Stimulated activated CD8-positive, alpha-beta memory T cell treated with anti-CD3 and anti-CD28 coated beads, Interleukin-2, amount 100 ng/mL, for 1 hour (primary cell): ENCODE measurements at regions not wholly inside any gene's neighbourhood (a gene's known extent, or its start where the extent isn't known, plus 50 kb on each side); places are given as distances from the start of the nearest gene placed in this dataset.

Experiments used
- DNase-seq, 2 donors: peaks; one replicate each; pipeline ENCODE4 v3.0.0-alpha.2; 2020; ENCODE audit warnings: low read depth in 2 of 2

DNA sequence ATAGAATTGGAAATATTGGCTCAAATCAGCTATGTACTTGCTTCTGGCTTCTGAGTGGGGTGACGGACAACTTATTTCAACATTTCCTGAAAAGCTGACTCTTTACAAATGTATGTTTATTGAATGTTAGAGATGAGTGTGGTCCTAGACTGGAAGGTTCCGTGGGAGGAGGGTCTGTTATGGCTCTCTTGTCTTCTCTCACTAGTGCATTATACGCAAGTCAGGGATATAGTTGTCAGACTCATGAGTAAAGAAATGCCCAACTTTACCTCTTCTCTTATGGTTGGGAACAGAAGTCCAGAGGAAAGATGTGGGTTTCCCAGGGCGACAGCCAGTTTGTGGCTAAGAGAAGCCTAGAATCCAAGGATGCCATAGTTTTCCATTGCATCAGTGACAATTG lies 839.3 kb upstream of the WWC1 start:
- DNase-seq, result no peak

GRCh38 chr5:167453246-167454030 lies 838.0 kb upstream of the WWC1 start:
- no peak for DNase-seq

DNA sequence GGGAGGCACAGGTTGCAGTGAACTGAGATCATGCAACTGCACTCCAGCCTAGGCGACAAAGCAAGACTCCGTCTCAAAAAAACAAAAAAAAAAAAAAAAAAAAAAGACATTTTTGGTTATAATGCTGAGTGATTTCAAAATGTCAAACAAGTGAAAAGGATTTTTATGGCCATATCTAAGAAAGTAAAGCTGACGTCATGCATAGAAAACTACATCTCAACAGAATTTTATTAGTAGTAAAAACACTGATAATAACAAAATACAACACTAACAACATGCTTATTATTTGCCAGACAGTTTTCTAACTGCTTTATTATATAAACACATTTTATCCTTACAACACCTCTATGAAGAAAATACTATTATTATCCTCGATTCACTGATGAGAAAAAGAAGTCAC lies 833.0 kb upstream of the WWC1 start:
- DNase-seq, result no peak

GRCh38 chr5:167460449-167461020 lies 830.9 kb upstream of the WWC1 start:
- DNase-seq, result no peak

DNA sequence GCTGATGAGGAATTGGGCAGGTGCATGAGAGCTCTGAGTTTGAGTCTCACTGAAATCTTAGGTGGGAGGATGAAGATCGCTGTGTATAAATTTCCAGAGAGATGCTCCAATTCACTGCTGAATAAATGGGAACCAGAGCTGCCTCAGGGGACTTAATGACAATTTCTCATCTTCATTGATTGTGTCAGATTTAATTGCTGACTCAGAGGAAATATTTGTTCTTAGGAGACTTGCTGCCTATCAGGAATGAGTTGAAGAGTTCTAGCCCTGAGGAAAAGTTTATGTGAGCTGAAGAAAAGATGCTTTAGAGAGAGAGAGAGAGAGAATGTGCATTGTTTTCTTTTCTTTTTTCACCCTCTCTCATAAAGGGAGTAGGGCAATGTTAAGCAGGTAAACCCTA lies 827.5 kb upstream of the WWC1 start:
- DNase-seq, result no peak

DNA sequence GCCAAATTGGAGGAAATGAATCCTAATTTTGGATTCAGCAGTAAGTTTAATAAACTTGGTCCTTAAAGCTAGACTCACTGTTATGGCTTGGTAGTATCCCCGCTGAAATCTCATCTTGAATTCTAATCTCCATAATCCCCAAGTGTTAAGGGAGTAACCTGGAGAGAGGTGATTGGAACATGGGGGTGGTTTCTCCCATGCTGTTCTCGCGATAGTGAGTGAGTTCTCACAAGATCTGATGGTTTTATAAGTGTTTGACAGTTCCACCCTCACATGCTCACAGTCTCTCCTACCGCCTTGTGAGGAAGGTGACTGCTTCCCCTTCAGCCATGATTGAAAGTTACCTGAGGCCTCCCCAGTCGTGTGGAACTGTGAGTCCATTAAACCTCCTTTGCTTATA lies 824.5 kb upstream of the WWC1 start:
- DNase-seq, result no peak

GRCh38 chr5:167472566-167473108 lies 818.8 kb upstream of the WWC1 start:
- DNase-seq, result no peak

- no peak for DNase-seq
These were observed 813.3 kb upstream of the WWC1 start for GRCh38 chr5:167478188-167478587.

- no peak for DNase-seq
These were observed 811.7 kb upstream of the WWC1 start for GRCh38 chr5:167479779-167480178.

GRCh38 chr5:167481345-167481744 lies 810.1 kb upstream of the WWC1 start:
- no peak for DNase-seq

- DNase-seq, result no peak
These were observed 808.9 kb upstream of the WWC1 start for GRCh38 chr5:167482555-167482954.

DNA sequence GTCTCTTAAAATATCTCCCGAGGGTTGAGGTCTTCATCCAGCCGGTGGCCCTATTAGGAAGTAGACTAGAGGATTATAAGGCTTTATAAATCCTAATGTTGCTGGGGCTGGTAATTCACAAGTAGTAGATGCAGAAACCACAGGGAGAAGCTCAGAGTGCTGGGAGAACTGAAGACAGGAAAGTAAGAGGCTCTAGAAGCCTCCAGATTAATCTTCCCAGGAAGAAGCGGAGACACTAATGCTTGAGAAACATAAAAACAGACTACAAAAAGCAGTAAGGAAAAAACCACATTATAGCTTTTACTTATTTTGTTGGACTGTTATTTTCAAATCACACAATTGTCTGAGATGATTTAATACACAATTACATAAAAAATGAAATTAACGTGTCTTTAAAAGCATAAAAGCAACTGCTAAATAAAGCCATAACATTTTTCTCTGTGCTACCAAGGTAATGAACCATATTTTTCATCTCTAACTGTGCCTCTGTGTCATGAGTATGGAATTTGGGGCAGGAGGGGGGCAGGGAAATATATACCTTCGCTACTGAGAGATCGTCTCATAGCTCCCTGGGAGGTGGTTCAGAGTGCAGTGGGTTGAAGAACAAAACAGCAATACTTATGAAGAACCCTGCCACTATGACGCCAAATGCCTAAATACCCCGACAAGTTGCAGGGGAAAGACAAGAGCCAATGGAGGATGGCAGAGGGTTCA lies 806.2 kb upstream of the WWC1 start:
- DNase-seq, result no peak

DNA sequence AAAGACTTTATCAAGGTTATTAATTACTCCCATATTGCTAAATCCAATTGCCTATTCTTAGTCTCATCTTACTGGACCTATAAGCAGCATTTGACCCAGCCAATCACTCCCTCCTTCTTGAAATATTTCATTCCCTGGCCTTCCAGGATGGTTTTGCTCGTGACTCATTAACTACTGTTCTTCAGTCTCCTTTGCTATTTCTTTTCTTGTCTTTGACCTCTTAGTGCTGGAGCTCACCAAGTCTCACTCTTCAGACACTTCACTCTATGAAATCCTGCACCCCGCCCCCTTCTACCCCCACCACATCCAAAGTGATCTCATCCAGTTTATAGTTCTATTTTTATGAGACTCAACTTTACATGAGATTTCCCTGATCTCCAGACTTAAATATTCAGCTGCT lies 803.1 kb upstream of the WWC1 start:
- no peak for DNase-seq

- DNase-seq, result no peak
These were observed 802.2 kb upstream of the WWC1 start for GRCh38 chr5:167489202-167489601.

GRCh38 chr5:167503926-167504720 lies 787.3 kb upstream of the WWC1 start:
- DNase-seq, result no peak

GRCh38 chr5:167507463-167508233 lies 783.8 kb upstream of the WWC1 start:
- DNase-seq, result no peak

DNA sequence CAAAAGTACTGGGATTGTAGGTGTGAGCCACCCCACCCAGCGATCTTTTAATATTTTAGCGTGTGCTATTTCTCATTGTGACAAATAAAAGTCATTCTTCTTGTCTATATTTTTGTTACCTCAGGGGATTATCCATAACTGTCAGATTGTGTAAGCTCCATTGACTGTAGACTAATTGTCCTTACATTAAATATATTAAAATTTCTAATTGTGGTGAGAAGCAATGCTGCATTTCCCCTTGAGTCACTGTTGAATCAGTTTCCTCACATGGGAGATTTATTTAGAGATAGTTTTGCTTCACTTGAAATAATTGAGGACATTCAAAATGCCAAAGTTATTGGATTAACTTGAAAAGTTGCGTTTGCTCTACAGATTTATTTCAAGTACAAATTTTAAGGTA lies 782.4 kb upstream of the WWC1 start:
- DNase-seq, result no peak

- no peak for DNase-seq
These were observed 780.2 kb upstream of the WWC1 start for GRCh38 chr5:167511276-167511675.

- no peak for DNase-seq
These were observed 779.3 kb upstream of the WWC1 start for GRCh38 chr5:167512111-167512510.

DNA sequence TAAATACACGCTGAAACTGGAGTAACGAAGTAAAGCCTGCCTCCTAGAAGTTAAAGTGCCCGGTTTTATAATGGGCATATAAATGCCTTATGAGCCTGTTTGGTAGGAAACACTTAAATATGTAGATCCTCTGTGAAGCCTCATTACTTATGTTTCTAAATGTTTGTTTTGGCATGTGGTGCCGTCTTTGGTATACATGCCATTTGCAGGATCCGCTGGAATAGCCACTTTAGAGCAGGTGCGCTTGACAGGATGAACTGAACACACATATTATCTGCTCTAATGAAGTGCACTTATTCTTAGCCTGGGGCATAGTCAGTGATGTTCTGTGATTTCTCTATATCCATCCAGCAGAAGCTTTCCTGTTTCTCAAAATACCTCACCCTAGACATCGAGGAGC lies 778.1 kb upstream of the WWC1 start:
- no peak for DNase-seq

GRCh38 chr5:167514461-167514860 lies 777.0 kb upstream of the WWC1 start:
- DNase-seq, result no peak
